ENCODE measurements at regions not wholly inside any gene's neighbourhood (a gene's known extent, or its start where the extent isn't known, plus 50 kb on each side); places are given as distances from the start of the nearest gene placed in this dataset.

- DNase-seq: no peak
Measured at GRCh38 chr9:38285236-38285635, 107.3 kb upstream of the ALDH1B1 start.

- no peak for DNase-seq
Measured at GRCh38 chr9:38284588-38285051, 107.9 kb upstream of the ALDH1B1 start.

GRCh38 chr9:38284039-38284575, 108.4 kb upstream of the ALDH1B1 start:
- DNase-seq: no peak

GRCh38 chr9:38282756-38283155, 109.7 kb upstream of the ALDH1B1 start:
- no peak for DNase-seq

GRCh38 chr9:38281917-38282316, 110.6 kb upstream of the ALDH1B1 start:
- no peak for DNase-seq

- DNase-seq: no peak
Measured at GRCh38 chr9:38281196-38281595, 111.3 kb upstream of the ALDH1B1 start.

GRCh38 chr9:38280251-38280800, 112.2 kb upstream of the ALDH1B1 start:
- DNase-seq: no peak

GRCh38 chr9:38278931-38279679, 113.4 kb upstream of the ALDH1B1 start:
- DNase-seq: no peak

GRCh38 chr9:38278457-38278856, 114.0 kb upstream of the ALDH1B1 start:
- DNase-seq: no peak

- DNase-seq: no peak
Measured at GRCh38 chr9:38277601-38278200, 114.8 kb upstream of the ALDH1B1 start.

GRCh38 chr9:38276771-38277439, 115.6 kb upstream of the ALDH1B1 start:
- DNase-seq: no peak

GRCh38 chr9:38274800-38275199, 117.7 kb upstream of the ALDH1B1 start:
- DNase-seq: no peak

- no peak for DNase-seq
Measured at GRCh38 chr9:38272710-38273109, 119.8 kb upstream of the ALDH1B1 start.

GRCh38 chr9:38271666-38272241, 120.7 kb upstream of the ALDH1B1 start:
- no peak for DNase-seq

GRCh38 chr9:38269775-38270174, 122.7 kb upstream of the ALDH1B1 start:
- DNase-seq: no peak

GRCh38 chr9:38263532-38263931, 129.0 kb upstream of the ALDH1B1 start:
- no peak for DNase-seq

GRCh38 chr9:38259519-38260218, 132.8 kb upstream of the ALDH1B1 start:
- DNase-seq: no peak

GRCh38 chr9:38259056-38259455, 133.4 kb upstream of the ALDH1B1 start:
- no peak for DNase-seq

- no peak for DNase-seq
Measured at GRCh38 chr9:38257626-38258215, 134.8 kb upstream of the ALDH1B1 start.

- no peak for DNase-seq
Measured at GRCh38 chr9:38256461-38256860, 136.0 kb upstream of the ALDH1B1 start.

- no peak for DNase-seq
Measured at GRCh38 chr9:38255599-38255998, 136.9 kb upstream of the ALDH1B1 start.

GRCh38 chr9:38254756-38255155, 137.7 kb upstream of the ALDH1B1 start:
- no peak for DNase-seq
